Heart left ventricle (tissue), 16 donors: ENCODE measurements at regions not wholly inside any gene's neighbourhood (a gene's known extent, or its start where the extent isn't known, plus 50 kb on each side); places are given as distances from the start of the nearest gene placed in this dataset.

Experiments used
- ATAC-seq, 4 donors: fragments of 200-7000 bp; cut with Tn5 transposase; one replicate each; pipeline ENCODE4 v1.9.1; 2020 to 2022; ENCODE audit warnings: moderate library complexity in 4 of 4, mild to moderate bottlenecking in 3 of 4, moderate number of reproducible peaks in 1 of 4
- DNase-seq, 5 donors: peaks; one replicate each; pipeline ENCODE4 v3.0.0-alpha.2; 2020
- H3K27ac ChIP-seq, 12 donors: fragments of 200-600 bp; sonication (generic) in 4 of 12; one replicate each; pipeline versions ENCODE4 v1.5.0 to v1.8.0; 2016 to 2022; ENCODE audit warnings: mild to moderate bottlenecking in 2 of 12
- H3K27me3 ChIP-seq, 9 donors: fragments of 200-600 bp; sonication (generic) in 2 of 9; one replicate each; pipeline versions ENCODE4 v1.5.1 to v1.8.0; 2016 to 2022; ENCODE audit warnings: mild to moderate bottlenecking in 3 of 9
- H3K36me3 ChIP-seq, 9 donors: fragments of 200-600 bp; sonication (generic) in 2 of 9; one replicate each; pipeline versions ENCODE4 v1.5.0 to v1.8.0; 2018 to 2022; ENCODE audit warnings: mild to moderate bottlenecking in 2 of 9
- H3K4me1 ChIP-seq, 12 donors: fragments of 200-600 bp; sonication (generic) in 4 of 12; one replicate each; pipeline versions ENCODE4 v1.5.0 to v1.8.0; 2016 to 2022; ENCODE audit warnings: mild to moderate bottlenecking in 3 of 12
- H3K4me3 ChIP-seq, 12 donors: fragments of 200-600 bp; sonication (generic) in 4 of 12; one replicate each; pipeline versions ENCODE4 v1.5.0 to v1.8.0; 2017 to 2022; ENCODE audit warnings: mild to moderate bottlenecking in 9 of 12, moderate library complexity in 4 of 12
- H3K9me3 ChIP-seq, 12 donors: fragments of 200-600 bp; sonication (generic) in 4 of 12; one replicate each; pipeline versions ENCODE4 v1.5.0 to v1.8.0; 2016 to 2022; ENCODE audit warnings: mild to moderate bottlenecking in 1 of 12
- POLR2A ChIP-seq, 2 donors: fragments of 450-650 bp; IDR thresholded peaks; one replicate each; pipeline ENCODE4 v1.6.1; 2017; ENCODE audit warnings: antibody characterized with exemption in 2 of 2, mild to moderate bottlenecking in 2 of 2, moderate library complexity in 2 of 2
- WGBS, 4 donors: extraction: QIAGEN DNeasy Blood & Tissue Kit in 2 of 4; methylation state at CpG; one replicate each; pipeline versions ENCODE4 v1.1.5 to v1.1.7; 2013 to 2018; 5-methylcytosine and 5-hydroxymethylcytosine counted together
- intact Hi-C, 10 donors: fragments of 100-400 bp; cut with DNase I; formaldehyde crosslinking; loops; one replicate each; pipeline versions ENCODE4 v1.11.1 to v1.14.2; 2022
- TF ChIP-seq, protein P1 (sequence below), 12 donors: fragments of 200-600 bp; sonication (generic) in 4 of 12; IDR thresholded peaks; one replicate each; pipeline versions ENCODE4 v1.5.0 to v1.8.0; 2018 to 2022; ENCODE audit warnings: antibody characterized with exemption in 12 of 12, mild to moderate bottlenecking in 5 of 12
- donor health status: ischemic (EF 13 %, LVEDD 7.1; RV severe dilation, severe dysfunction).
- donor health status: healthy with polysubstance abuse.
- donor health status: DM: no; HTN: yes; CAD: no.
- donor health status: DM: no; HTN: no; CAD: no.
- donor health status: ischemic (EF 25% LVEDD 6.9; RV normal size, moderate dysfunction).
- donor health status: ischemic (EF 25% LVEDD 5.7; RV mildly dilated, moderate dysfunction).
- donor health status: healthy.
- donor health status: DM: yes; HTN: yes; CAD: no.
- donor health status: ischemic (EF 35%, LVEDD 5.7; RV mildly dilated, moderate dysfunction).
- donor health status: nonischemic (EF 11% LVEDD 7.7; RV severe dilation, severe dysfunction).
- donor health status: DM: yes; HTN: yes; CAD: no.
- donor health status: PGD.
- donor health status: ischemic (EF 29% LVEDD 5.4; RV normal size, mild dysfunction).
- donor health status: nonischemic (EF 23%, LVEDD 6.1; RV moderate dilation, normal function).

DNA sequence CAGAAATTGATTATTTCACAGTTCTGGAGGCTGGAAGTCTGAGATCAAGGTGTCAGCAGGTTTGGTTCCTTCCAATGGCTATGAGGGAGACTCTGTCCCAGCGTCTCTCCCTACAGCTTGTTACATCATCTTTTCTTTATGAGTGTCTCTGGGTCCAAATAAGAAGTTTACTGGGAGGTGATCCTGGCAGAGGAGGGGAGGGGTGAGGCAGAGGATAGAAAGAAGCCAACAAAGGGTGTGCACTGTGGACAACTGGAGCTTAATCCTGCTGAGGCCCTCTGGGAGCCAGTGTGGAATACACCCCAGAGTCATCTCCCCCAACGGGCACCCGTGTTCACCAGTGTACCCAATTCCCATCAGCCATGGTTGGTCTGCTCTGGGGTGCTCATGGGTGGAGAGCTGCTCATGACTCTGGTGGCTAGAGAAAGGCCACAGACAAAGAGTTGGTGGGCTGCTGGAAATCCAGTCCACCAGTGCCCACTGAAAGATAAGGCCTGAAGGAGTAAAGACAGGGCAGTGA, 57.5 kb upstream of the CTLA4 start:
- DNase-seq (no peak), ATAC-seq (no peak)
- peaks cover 0 to 40% (median 4%) of the 10 kb centered on the region in 12 donors for H3K4me1 ChIP-seq
- H3K4me3 ChIP-seq, result no peak overlapping the region
- no peak for TF ChIP-seq POLR2A (IDR thresholded peaks at IDR 0.05)
- TF ChIP-seq, protein P1, sequence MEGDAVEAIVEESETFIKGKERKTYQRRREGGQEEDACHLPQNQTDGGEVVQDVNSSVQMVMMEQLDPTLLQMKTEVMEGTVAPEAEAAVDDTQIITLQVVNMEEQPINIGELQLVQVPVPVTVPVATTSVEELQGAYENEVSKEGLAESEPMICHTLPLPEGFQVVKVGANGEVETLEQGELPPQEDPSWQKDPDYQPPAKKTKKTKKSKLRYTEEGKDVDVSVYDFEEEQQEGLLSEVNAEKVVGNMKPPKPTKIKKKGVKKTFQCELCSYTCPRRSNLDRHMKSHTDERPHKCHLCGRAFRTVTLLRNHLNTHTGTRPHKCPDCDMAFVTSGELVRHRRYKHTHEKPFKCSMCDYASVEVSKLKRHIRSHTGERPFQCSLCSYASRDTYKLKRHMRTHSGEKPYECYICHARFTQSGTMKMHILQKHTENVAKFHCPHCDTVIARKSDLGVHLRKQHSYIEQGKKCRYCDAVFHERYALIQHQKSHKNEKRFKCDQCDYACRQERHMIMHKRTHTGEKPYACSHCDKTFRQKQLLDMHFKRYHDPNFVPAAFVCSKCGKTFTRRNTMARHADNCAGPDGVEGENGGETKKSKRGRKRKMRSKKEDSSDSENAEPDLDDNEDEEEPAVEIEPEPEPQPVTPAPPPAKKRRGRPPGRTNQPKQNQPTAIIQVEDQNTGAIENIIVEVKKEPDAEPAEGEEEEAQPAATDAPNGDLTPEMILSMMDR (IDR thresholded peaks at IDR 0.05), result no peak
- H3K9me3 ChIP-seq, result peaks cover 0 to 14% (median 5%) of the 10 kb centered on the region in 12 donors
- H3K27me3 ChIP-seq, result no peaks in the 10 kb centered on the region
- intact Hi-C loops, result loop anchor here in 7 of 10 donors (5.0 to 10.0 kb wide), 6 partner anchors 95 to 585 kb away; partner anchors contain the start of gene CD28 (in 1 of the 7)
- no peaks in the 10 kb centered on the region for H3K36me3 ChIP-seq
- H3K27ac ChIP-seq, result peak overlapping the region in 2 of 12 donors; percentile 7 to 30
- 92 to 96% (median 94%) methylated on average over 3 of the region's 3 CpGs for WGBS, 4 donors

DNA sequence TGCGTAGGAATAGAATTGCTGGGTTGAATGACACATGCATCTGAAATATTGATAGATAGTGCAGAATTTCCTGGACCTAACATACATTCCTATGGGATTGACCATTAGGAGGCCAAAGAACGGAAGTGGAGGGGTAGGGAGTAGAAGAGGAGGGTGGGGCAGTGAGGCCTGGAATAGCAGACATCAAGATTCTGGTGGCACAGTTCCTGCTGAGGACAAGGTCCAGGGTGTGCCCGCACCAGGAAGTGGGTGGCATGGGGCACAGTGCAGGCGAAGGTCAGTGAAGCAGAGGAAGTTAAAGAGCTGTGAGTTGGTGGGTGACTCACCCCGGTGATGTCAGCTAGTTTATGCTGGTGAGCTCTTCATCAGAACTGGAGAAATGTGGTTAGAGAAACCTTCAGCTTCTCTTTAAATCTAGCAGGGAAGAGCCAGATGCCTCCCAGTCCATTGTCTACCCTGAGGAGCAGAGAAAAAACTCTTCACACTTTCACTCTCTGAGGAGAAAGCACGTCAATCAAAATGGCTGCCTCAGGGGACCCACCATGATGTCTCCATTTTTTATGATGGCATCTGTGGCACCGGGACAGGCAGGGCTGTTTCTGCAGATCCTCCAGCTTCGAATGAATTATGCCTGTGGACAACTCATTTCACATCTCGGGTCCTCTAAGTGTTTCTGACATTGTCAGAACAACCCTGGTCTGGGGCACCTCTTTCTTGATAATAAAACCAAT, 55.9 kb upstream of the CTLA4 start:
- Histone ChIP-seq H3K27ac (peak overlapping the region in 5 of 12 donors; percentile 14 to 83 (median 42)), H3K27me3 (no peaks in the 10 kb centered on the region)

DNA sequence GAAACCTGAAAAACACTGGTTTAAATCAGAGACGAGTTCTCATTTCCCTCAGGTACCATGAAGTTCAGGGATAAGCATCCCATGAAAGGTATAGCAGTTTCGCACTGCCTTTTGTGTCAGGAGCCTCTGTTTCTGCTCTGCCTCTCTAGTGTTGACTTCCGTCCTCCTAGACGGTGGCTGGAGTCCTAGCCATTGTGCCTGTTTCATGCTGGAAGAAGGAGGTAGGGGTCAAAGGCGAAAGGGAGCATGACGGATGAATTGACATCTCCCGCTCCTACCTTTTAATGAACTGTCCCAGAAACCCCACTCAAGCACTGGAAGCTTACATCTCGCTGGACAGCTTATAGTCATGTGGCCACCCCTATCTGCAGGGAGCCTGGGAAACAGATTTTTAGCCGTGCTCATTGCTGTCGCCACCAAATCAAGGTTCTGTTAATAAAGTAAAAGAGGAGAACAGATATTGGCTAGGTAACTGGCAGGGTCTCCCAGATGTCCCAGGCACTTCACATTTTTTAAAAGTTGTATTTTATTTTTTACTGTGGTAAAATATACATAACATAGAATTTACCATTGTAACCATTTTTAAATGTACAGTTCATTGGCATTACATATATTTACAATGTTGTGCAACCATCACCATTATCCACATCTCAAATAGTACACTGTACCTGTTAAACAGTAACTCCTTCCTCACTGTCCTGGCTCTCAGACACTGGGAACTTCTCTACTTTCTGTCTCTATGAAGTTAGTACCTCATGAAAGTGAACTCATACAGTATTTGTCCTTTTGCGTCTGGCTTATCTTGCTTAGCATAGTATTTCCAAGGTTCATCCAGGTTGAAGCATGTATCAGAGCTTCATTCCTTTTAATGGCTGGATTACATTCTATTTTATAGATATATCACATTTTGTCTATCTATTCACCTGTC, 55.0 kb upstream of the CTLA4 start:
- intact Hi-C loops, result loop anchor here in 6 of 10 donors (2.0 to 10.0 kb wide), 6 partner anchors 92 to 588 kb away; no protein-coding TSS in a partner anchor
- Histone ChIP-seq H3K9me3 (no peaks in the 10 kb centered on the region), H3K4me3 (no peak overlapping the region), H3K27me3 (no peaks in the 10 kb centered on the region), H3K27ac (peak overlapping the region in 5 of 12 donors; percentile 14 to 83 (median 42)), H3K4me1 (peaks cover 0 to 59% (median 11%) of the 10 kb centered on the region in 12 donors), H3K36me3 (no peaks in the 10 kb centered on the region)
- WGBS, 4 donors, result 80 to 83% (median 82%) methylated on average over 11 of the region's 11 CpGs
- TF ChIP-seq, protein P1 (IDR thresholded peaks at IDR 0.05), result no peak
- TF ChIP-seq POLR2A (IDR thresholded peaks at IDR 0.05), result no peak
- ATAC-seq (no peak), DNase-seq (no peak)

More for the DNA sequence above, 55.9 kb upstream of the CTLA4 start:
- WGBS, 4 donors, result 65 to 72% (median 69%) methylated on average over 9 of the region's 9 CpGs
- intact Hi-C loops, result loop anchor here in 6 of 10 donors (2.0 to 10.0 kb wide), 6 partner anchors 93 to 587 kb away; no protein-coding TSS in a partner anchor
- peak; percentile 52 to 91 (median 87) for ATAC-seq
- Histone ChIP-seq H3K9me3 (no peaks in the 10 kb centered on the region), H3K4me1 (peaks cover 0 to 54% (median 9%) of the 10 kb centered on the region in 12 donors), H3K4me3 (no peak overlapping the region), H3K36me3 (no peaks in the 10 kb centered on the region)
- TF ChIP-seq, protein P1 (IDR thresholded peaks at IDR 0.05), result no peak
- no peak for TF ChIP-seq POLR2A (IDR thresholded peaks at IDR 0.05)
- DNase-seq, result peak; percentile 49 to 85 (median 76)
